Hematopoietic multipotent progenitor cell treated with erythropoietin and hydrocortisone succinate and interleukin-3 and kit ligand, for 6 days (in vitro differentiated cells): ENCODE measurements at regions not wholly inside any gene's neighbourhood (a gene's known extent, or its start where the extent isn't known, plus 50 kb on each side); places are given as distances from the start of the nearest gene placed in this dataset.
"Not testable (repeated sequence)": the region's sequence is repeated elsewhere in the genome, so short reads cannot be mapped to it uniquely, and the experiment has no call there.

Experiments
- DNase-seq: peaks from one replicate; pipeline ENCODE4 v3.0.0-alpha.2; 2015

GRCh38 chr6:97925504-97925903 is 642.5 kb upstream of the MMS22L start:
- no peak for DNase-seq

- no peak for DNase-seq
Observed at GRCh38 chr6:97939440-97940168, 656.6 kb upstream of the MMS22L start.

- DNase-seq, result no peak
Observed at GRCh38 chr6:97947841-97948240, 664.8 kb upstream of the MMS22L start.

GRCh38 chr6:97958134-97958533 is 675.1 kb upstream of the MMS22L start:
- DNase-seq, result no peak

- no peak for DNase-seq
Observed at GRCh38 chr6:97963193-97963592, 680.2 kb upstream of the MMS22L start.

- no peak for DNase-seq
Observed at GRCh38 chr6:97969065-97969464, 686.0 kb upstream of the MMS22L start.

GRCh38 chr6:97977084-97977483 is 694.1 kb upstream of the MMS22L start:
- DNase-seq, result no peak

GRCh38 chr6:97978855-97979271 is 695.8 kb upstream of the MMS22L start:
- DNase-seq, result no peak

- DNase-seq, result not testable (repeated sequence)
Observed at GRCh38 chr6:97979285-97979684, 696.3 kb upstream of the MMS22L start.

- no peak for DNase-seq
Observed at GRCh38 chr6:97989451-97989850, 706.4 kb upstream of the MMS22L start.

GRCh38 chr6:97995158-97995557 is 712.1 kb upstream of the MMS22L start:
- DNase-seq, result no peak

- no peak for DNase-seq
Observed at GRCh38 chr6:98002678-98003077, 719.7 kb upstream of the MMS22L start.

- no peak for DNase-seq
Observed at GRCh38 chr6:98014442-98015201, 731.6 kb upstream of the MMS22L start.

GRCh38 chr6:98016565-98016964 is 733.5 kb upstream of the MMS22L start:
- DNase-seq, result no peak

- DNase-seq, result no peak
Observed at GRCh38 chr6:98020222-98020621, 737.2 kb upstream of the MMS22L start.

GRCh38 chr6:98024359-98024758 is 741.3 kb upstream of the MMS22L start:
- DNase-seq, result no peak

GRCh38 chr6:98027898-98028297 is 744.9 kb upstream of the MMS22L start:
- no peak for DNase-seq

GRCh38 chr6:98033617-98034016 is 750.6 kb upstream of the MMS22L start:
- no peak for DNase-seq

- DNase-seq, result no peak
Observed at GRCh38 chr6:98036344-98036923, 753.4 kb upstream of the MMS22L start.

- DNase-seq, result no peak
Observed at GRCh38 chr6:98037571-98037970, 754.6 kb upstream of the MMS22L start.

- no peak for DNase-seq
Observed at GRCh38 chr6:98039443-98039842, 756.4 kb upstream of the MMS22L start.

GRCh38 chr6:98039904-98040607 is 757.0 kb upstream of the MMS22L start:
- peak; percentile 2 for DNase-seq

GRCh38 chr6:98041056-98041455 is 758.0 kb upstream of the MMS22L start:
- DNase-seq, result no peak
